Osteoblast (primary cell): ENCODE measurements at regions not wholly inside any gene's neighbourhood (a gene's known extent, or its start where the extent isn't known, plus 50 kb on each side); places are given as distances from the start of the nearest gene placed in this dataset.

ENCODE experiments used
- DNase-seq: peaks from one replicate; pipeline ENCODE4 v3.0.0; 2011; ENCODE audit warnings: low spot score, mixed read lengths; ENCODE audit not compliant: insufficient read length; ENCODE audit errors: missing footprints
- H2AFZ ChIP-seq: 2 replicates; pipeline ENCODE4 v1.6.0; 2011; ENCODE audit warnings: mild to moderate bottlenecking, low read length
- H3K27ac ChIP-seq: 2 replicates; pipeline ENCODE4 v1.5.1; 2011; ENCODE audit warnings: mild to moderate bottlenecking, low read depth, low read length, moderate library complexity
- H3K27me3 ChIP-seq: 2 replicates; pipeline ENCODE4 v1.6.0; 2012; ENCODE audit warnings: mild to moderate bottlenecking, control low read depth, inconsistent platforms, low read length, moderate library complexity; ENCODE audit not compliant: insufficient read depth
- H3K36me3 ChIP-seq: 2 replicates; pipeline ENCODE4 v1.5.1; 2011; ENCODE audit warnings: mild to moderate bottlenecking, low read length, control low read depth, moderate library complexity; ENCODE audit not compliant: insufficient read depth
- H3K4me1 ChIP-seq: 2 replicates; pipeline ENCODE4 v1.5.1; 2011; ENCODE audit warnings: mild to moderate bottlenecking, low read length, control low read depth, moderate library complexity; ENCODE audit not compliant: insufficient read depth
- H3K4me2 ChIP-seq: 2 replicates; pipeline ENCODE4 v1.6.0; 2011; ENCODE audit warnings: mild to moderate bottlenecking, low read length; ENCODE audit not compliant: insufficient read depth
- H3K4me3 ChIP-seq: fragments of 200-600 bp; sonication (generic); 3 replicates; pipeline ENCODE4 v1.5.1; 2012; ENCODE audit warnings: mild to moderate bottlenecking, low read length, inconsistent platforms; ENCODE audit not compliant: insufficient read depth
- H3K79me2 ChIP-seq: 2 replicates; pipeline ENCODE4 v1.6.0; 2012; ENCODE audit warnings: mild to moderate bottlenecking, low read length, control low read depth, inconsistent platforms; ENCODE audit not compliant: insufficient read depth
- H3K9me3 ChIP-seq: 2 replicates; pipeline ENCODE4 v1.5.1; 2011; ENCODE audit warnings: low read depth, low read length, control low read depth
- H4K20me1 ChIP-seq: 2 replicates; pipeline ENCODE4 v1.6.0; 2012; ENCODE audit warnings: mild to moderate bottlenecking, low read length, control low read depth; ENCODE audit not compliant: insufficient read depth
- CTCF ChIP-seq: IDR thresholded peaks from 2 replicates; pipeline ENCODE4 v1.5.1; 2011; ENCODE audit warnings: mild to moderate bottlenecking, low read depth, low read length, moderate library complexity; ENCODE audit errors: extremely low read depth

- H3K27me3 ChIP-seq: no peaks in the 10 kb centered on the region
- no peak overlapping the region for H3K4me3 ChIP-seq
- no peak overlapping the region for H3K27ac ChIP-seq
- H3K79me2 ChIP-seq: no peaks in the 10 kb centered on the region
- no peaks in the 10 kb centered on the region for H3K9me3 ChIP-seq
- H3K36me3 ChIP-seq: no peaks in the 10 kb centered on the region
- no peak for TF ChIP-seq CTCF
- no peaks in the 10 kb centered on the region for H3K4me1 ChIP-seq
- no peaks in the 10 kb centered on the region for H4K20me1 ChIP-seq
- H2AFZ ChIP-seq: no peak overlapping the region
- H3K4me2 ChIP-seq: no peak overlapping the region
- no peak for DNase-seq
These were observed 56.2 kb upstream of the ABCA1 start for GRCh38 chr9:104984121-104984520.

- H3K4me3 ChIP-seq: no peak overlapping the region
- H3K36me3 ChIP-seq: no peaks in the 10 kb centered on the region
- no peak for TF ChIP-seq CTCF
- H2AFZ ChIP-seq: no peak overlapping the region
- no peaks in the 10 kb centered on the region for H4K20me1 ChIP-seq
- H3K4me2 ChIP-seq: no peak overlapping the region
- H3K27me3 ChIP-seq: no peaks in the 10 kb centered on the region
- H3K4me1 ChIP-seq: no peaks in the 10 kb centered on the region
- H3K79me2 ChIP-seq: no peaks in the 10 kb centered on the region
- no peak overlapping the region for H3K27ac ChIP-seq
- no peak for DNase-seq
- no peaks in the 10 kb centered on the region for H3K9me3 ChIP-seq
These were observed 56.6 kb upstream of the ABCA1 start for GRCh38 chr9:104984542-104984941.

- no peak for TF ChIP-seq CTCF
- no peak for DNase-seq
- no peaks in the 10 kb centered on the region for H3K27me3 ChIP-seq
- H3K36me3 ChIP-seq: no peaks in the 10 kb centered on the region
- H3K4me2 ChIP-seq: no peak overlapping the region
- no peak overlapping the region for H3K27ac ChIP-seq
- no peak overlapping the region for H2AFZ ChIP-seq
- H3K4me3 ChIP-seq: no peak overlapping the region
- H3K9me3 ChIP-seq: no peaks in the 10 kb centered on the region
- no peaks in the 10 kb centered on the region for H3K4me1 ChIP-seq
- no peaks in the 10 kb centered on the region for H4K20me1 ChIP-seq
- H3K79me2 ChIP-seq: no peaks in the 10 kb centered on the region
These were observed 57.0 kb upstream of the ABCA1 start for GRCh38 chr9:104984948-104985347.

- Histone ChIP-seq H3K36me3 (no peaks in the 10 kb centered on the region), H2AFZ (no peak overlapping the region), H3K79me2 (no peaks in the 10 kb centered on the region), H3K27ac (no peak overlapping the region), H3K4me2 (no peak overlapping the region), H3K9me3 (no peaks in the 10 kb centered on the region), H4K20me1 (no peaks in the 10 kb centered on the region), H3K4me3 (no peak overlapping the region), H3K4me1 (peaks cover 6% of the 10 kb centered on the region), H3K27me3 (no peaks in the 10 kb centered on the region)
- DNase-seq: no peak
- TF ChIP-seq CTCF: no peak
These were observed 58.1 kb upstream of the ABCA1 start for GRCh38 chr9:104986096-104986495.
